Astrocyte (in vitro differentiated cells and primary cell): ENCODE measurements at regions not wholly inside any gene's neighbourhood (a gene's known extent, or its start where the extent isn't known, plus 50 kb on each side); places are given as distances from the start of the nearest gene placed in this dataset.

Experiments
- DNase-seq: peaks from one replicate; pipeline ENCODE4 v3.0.0-alpha.2; 2010; ENCODE audit warnings: low read depth
- FAIRE-seq: peaks from 2 replicates; lab custom pipeline; 2011; peaks lifted over from hg19 to GRCh38; lab: Jason Lieb, UNC
- H2AFZ ChIP-seq: 2 replicates; pipeline ENCODE4 v1.6.0; 2012; ENCODE audit warnings: low read depth, low read length, inconsistent platforms
- H3K27ac ChIP-seq: 2 replicates; pipeline ENCODE4 v1.5.1; 2011; ENCODE audit warnings: low read depth, low read length, inconsistent platforms
- H3K27me3 ChIP-seq: 2 replicates; pipeline ENCODE4 v1.6.0; 2011; ENCODE audit warnings: low read length, inconsistent platforms; ENCODE audit not compliant: insufficient read depth
- H3K36me3 ChIP-seq: 2 replicates; pipeline ENCODE4 v1.5.1; 2011; ENCODE audit warnings: low read length, inconsistent platforms; ENCODE audit not compliant: insufficient read depth
- H3K4me1 ChIP-seq: 2 replicates; pipeline ENCODE4 v1.5.1; 2011; ENCODE audit warnings: low read length, inconsistent platforms; ENCODE audit not compliant: insufficient read depth
- H3K4me2 ChIP-seq: 2 replicates; pipeline ENCODE4 v1.6.0; 2012; ENCODE audit warnings: low read length, inconsistent platforms
- H3K4me3 ChIP-seq: 2 replicates; pipeline ENCODE4 v1.5.1; 2011; ENCODE audit warnings: low read depth, mild to moderate bottlenecking, low read length, inconsistent platforms; ENCODE audit not compliant: insufficient read depth
- H3K79me2 ChIP-seq: 2 replicates; pipeline ENCODE4 v1.6.0; 2012; ENCODE audit warnings: mild to moderate bottlenecking, low read length, inconsistent platforms; ENCODE audit not compliant: insufficient read depth
- H3K9ac ChIP-seq: 2 replicates; pipeline ENCODE4 v1.6.0; 2012; ENCODE audit warnings: mild to moderate bottlenecking, low read length, inconsistent platforms
- H3K9me3 ChIP-seq: 2 replicates; pipeline ENCODE4 v1.5.1; 2012; ENCODE audit warnings: low read depth, mild to moderate bottlenecking, low read length, inconsistent platforms; ENCODE audit not compliant: insufficient read depth
- H4K20me1 ChIP-seq: 2 replicates; pipeline ENCODE4 v1.6.0; 2012; ENCODE audit warnings: low read length, inconsistent platforms; ENCODE audit not compliant: insufficient read depth
- H3K27ac Mint-ChIP-seq: one replicate; pipeline ENCODE4 v1.8.0; 2021; ENCODE audit warnings: mild to moderate bottlenecking, mixed read lengths; ENCODE audit not compliant: unreplicated experiment
- H3K27me3 Mint-ChIP-seq: one replicate; pipeline ENCODE4 v1.8.0; 2021; ENCODE audit warnings: low read depth, mixed read lengths; ENCODE audit not compliant: unreplicated experiment
- H3K36me3 Mint-ChIP-seq: one replicate; pipeline ENCODE4 v1.8.0; 2021; ENCODE audit warnings: low read depth, mixed read lengths; ENCODE audit not compliant: unreplicated experiment
- H3K4me1 Mint-ChIP-seq: one replicate; pipeline ENCODE4 v1.8.0; 2021; ENCODE audit warnings: low read depth, mixed read lengths; ENCODE audit not compliant: unreplicated experiment
- H3K4me3 Mint-ChIP-seq: one replicate; pipeline ENCODE4 v1.8.0; 2021; ENCODE audit warnings: mild to moderate bottlenecking, moderate library complexity, mixed read lengths; ENCODE audit not compliant: unreplicated experiment
- H3K9me3 Mint-ChIP-seq: one replicate; pipeline ENCODE4 v1.8.0; 2021; ENCODE audit warnings: mild to moderate bottlenecking, mixed read lengths; ENCODE audit not compliant: unreplicated experiment
- CTCF ChIP-seq: IDR thresholded peaks from 2 replicates; pipeline ENCODE4 v1.5.1; 2011; ENCODE audit warnings: low read depth, mild to moderate bottlenecking, inconsistent platforms, low read length, moderate library complexity; ENCODE audit not compliant: insufficient read depth
- EZH2 ChIP-seq: IDR thresholded peaks from 2 replicates; pipeline ENCODE4 v1.6.1; 2012; ENCODE audit warnings: mild to moderate bottlenecking, low read length, inconsistent platforms; ENCODE audit not compliant: insufficient read depth

- Histone ChIP-seq H3K9ac (no peak overlapping the region), H4K20me1 (no peaks in the 10 kb centered on the region), H3K27me3 (no peaks in the 10 kb centered on the region), H3K79me2 (no peaks in the 10 kb centered on the region), H3K36me3 (no peaks in the 10 kb centered on the region), H3K4me1 (no peaks in the 10 kb centered on the region), H3K4me2 (no peak overlapping the region), H3K9me3 (peaks cover 3% of the 10 kb centered on the region), H2AFZ (no peak overlapping the region), H3K4me3 (no peak overlapping the region), H3K27ac (no peak overlapping the region)
- H3K4me3 Mint-ChIP-seq: no peak overlapping the region
- FAIRE-seq (no peak), DNase-seq (no peak)
- no peak overlapping the region for H3K27ac Mint-ChIP-seq
- no peak for TF ChIP-seq CTCF
- no peak for TF ChIP-seq EZH2
- no peaks in the 10 kb centered on the region for H3K36me3 Mint-ChIP-seq
- no peaks in the 10 kb centered on the region for H3K27me3 Mint-ChIP-seq
- peaks cover 7% of the 10 kb centered on the region for H3K9me3 Mint-ChIP-seq
- no peaks in the 10 kb centered on the region for H3K4me1 Mint-ChIP-seq
Observed at GRCh38 chr4:34644579-34645115, 1599.7 kb downstream of the ARAP2 start.

- no peaks in the 10 kb centered on the region for H3K4me1 Mint-ChIP-seq
- FAIRE-seq: no peak
- no peaks in the 10 kb centered on the region for H3K36me3 Mint-ChIP-seq
Observed at GRCh38 chr4:34649716-34650115, 1594.6 kb downstream of the ARAP2 start.

More at GRCh38 chr4:34649716-34650115, 1594.6 kb downstream of the ARAP2 start:
- H3K4me3 ChIP-seq: no peak overlapping the region
- DNase-seq: no peak
- H3K4me1 ChIP-seq: no peaks in the 10 kb centered on the region
- Mint-ChIP-seq H3K9me3 (no peaks in the 10 kb centered on the region), H3K4me3 (no peak overlapping the region), H3K27me3 (no peaks in the 10 kb centered on the region), H3K27ac (no peak overlapping the region)
- H3K79me2 ChIP-seq: no peaks in the 10 kb centered on the region
- no peaks in the 10 kb centered on the region for H3K27me3 ChIP-seq
- H3K9me3 ChIP-seq: no peaks in the 10 kb centered on the region
- H3K9ac ChIP-seq: no peak overlapping the region
- no peak overlapping the region for H3K4me2 ChIP-seq
- no peak overlapping the region for H3K27ac ChIP-seq
- no peak overlapping the region for H2AFZ ChIP-seq
- TF ChIP-seq EZH2: no peak
- no peak for TF ChIP-seq CTCF
- no peaks in the 10 kb centered on the region for H4K20me1 ChIP-seq
- H3K36me3 ChIP-seq: no peaks in the 10 kb centered on the region
